Lower lobe of right lung (tissue), 2 donors: ENCODE measurements at regions not wholly inside any gene's neighbourhood (a gene's known extent, or its start where the extent isn't known, plus 50 kb on each side); places are given as distances from the start of the nearest gene placed in this dataset.

Source experiments
- ATAC-seq, 2 donors: fragments of 200-7000 bp; cut with Tn5 transposase; one replicate each; pipeline ENCODE4 v1.9.1; 2020 to 2022; ENCODE audit warnings: mild to moderate bottlenecking in 2 of 2, moderate library complexity in 2 of 2
- DNase-seq: peaks from one replicate; pipeline ENCODE4 v3.0.0-alpha.2; 2020
- H3K27ac ChIP-seq: fragments of 200-600 bp; one replicate; pipeline ENCODE4 v1.8.0; 2022
- H3K27me3 ChIP-seq: fragments of 200-600 bp; one replicate; pipeline ENCODE4 v1.8.0; 2022; ENCODE audit warnings: low read depth
- H3K36me3 ChIP-seq: fragments of 200-600 bp; one replicate; pipeline ENCODE4 v1.8.0; 2022; ENCODE audit warnings: mild to moderate bottlenecking
- H3K4me1 ChIP-seq: fragments of 200-600 bp; one replicate; pipeline ENCODE4 v1.8.0; 2022
- H3K4me3 ChIP-seq: fragments of 200-600 bp; one replicate; pipeline ENCODE4 v1.8.0; 2022; ENCODE audit warnings: mild to moderate bottlenecking
- H3K9me3 ChIP-seq: fragments of 200-600 bp; one replicate; pipeline ENCODE4 v1.8.0; 2022
- intact Hi-C: fragments of 100-400 bp; cut with DNase I; formaldehyde crosslinking; loops from one replicate; pipeline ENCODE4 v1.11.0; 2022
- TF ChIP-seq, protein P1 (sequence below): fragments of 200-600 bp; IDR thresholded peaks from one replicate; pipeline ENCODE4 v1.8.0; 2022; ENCODE audit warnings: antibody characterized with exemption, mild to moderate bottlenecking
- donor health status: DM: no; HTN: yes; CAD: no; lungs with severe emphysema.

DNA sequence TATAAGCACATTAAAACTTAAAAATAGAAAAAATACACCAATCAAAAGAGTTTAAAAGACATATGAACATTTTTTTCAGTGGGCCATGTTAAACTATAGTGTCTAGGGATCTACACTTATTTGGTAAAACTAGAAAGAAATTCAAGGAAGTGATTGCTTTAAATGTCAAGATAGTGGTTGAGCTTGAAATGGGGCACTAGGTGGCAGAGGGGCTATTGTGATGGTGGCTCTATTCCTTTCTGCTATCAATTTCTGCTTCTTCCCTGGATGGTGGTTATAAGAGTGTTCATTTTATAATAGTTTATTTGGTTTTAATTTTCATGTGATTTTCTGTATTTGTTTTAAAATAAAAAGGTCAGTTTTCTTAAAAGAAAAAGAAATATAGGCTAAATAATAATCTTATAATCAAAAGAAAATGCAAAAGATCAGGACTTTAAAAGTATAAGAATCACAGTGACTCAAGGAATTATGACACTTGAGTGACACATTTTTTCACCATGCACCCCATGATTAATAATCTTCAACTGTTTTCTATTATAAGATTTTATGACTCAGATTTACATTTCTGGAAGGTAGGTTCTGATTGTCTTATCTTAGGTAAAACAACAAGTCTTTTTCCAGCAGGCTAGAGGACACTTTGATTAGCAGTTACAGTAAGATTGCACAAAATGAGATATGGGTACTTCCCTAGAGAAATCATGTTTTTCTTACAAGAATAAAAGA, 137.5 kb downstream of the FSCB start:
- H3K4me1 ChIP-seq = no peaks in the 10 kb centered on the region
- TF ChIP-seq, protein P1, sequence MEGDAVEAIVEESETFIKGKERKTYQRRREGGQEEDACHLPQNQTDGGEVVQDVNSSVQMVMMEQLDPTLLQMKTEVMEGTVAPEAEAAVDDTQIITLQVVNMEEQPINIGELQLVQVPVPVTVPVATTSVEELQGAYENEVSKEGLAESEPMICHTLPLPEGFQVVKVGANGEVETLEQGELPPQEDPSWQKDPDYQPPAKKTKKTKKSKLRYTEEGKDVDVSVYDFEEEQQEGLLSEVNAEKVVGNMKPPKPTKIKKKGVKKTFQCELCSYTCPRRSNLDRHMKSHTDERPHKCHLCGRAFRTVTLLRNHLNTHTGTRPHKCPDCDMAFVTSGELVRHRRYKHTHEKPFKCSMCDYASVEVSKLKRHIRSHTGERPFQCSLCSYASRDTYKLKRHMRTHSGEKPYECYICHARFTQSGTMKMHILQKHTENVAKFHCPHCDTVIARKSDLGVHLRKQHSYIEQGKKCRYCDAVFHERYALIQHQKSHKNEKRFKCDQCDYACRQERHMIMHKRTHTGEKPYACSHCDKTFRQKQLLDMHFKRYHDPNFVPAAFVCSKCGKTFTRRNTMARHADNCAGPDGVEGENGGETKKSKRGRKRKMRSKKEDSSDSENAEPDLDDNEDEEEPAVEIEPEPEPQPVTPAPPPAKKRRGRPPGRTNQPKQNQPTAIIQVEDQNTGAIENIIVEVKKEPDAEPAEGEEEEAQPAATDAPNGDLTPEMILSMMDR = no peak
- intact Hi-C loops = no loop called here
- H3K27me3 ChIP-seq = no peaks in the 10 kb centered on the region
- DNase-seq = no peak
- no peak overlapping the region for H3K4me3 ChIP-seq
- no peak for ATAC-seq
- no peak overlapping the region for H3K27ac ChIP-seq
- H3K36me3 ChIP-seq = no peaks in the 10 kb centered on the region
- no peaks in the 10 kb centered on the region for H3K9me3 ChIP-seq

DNA sequence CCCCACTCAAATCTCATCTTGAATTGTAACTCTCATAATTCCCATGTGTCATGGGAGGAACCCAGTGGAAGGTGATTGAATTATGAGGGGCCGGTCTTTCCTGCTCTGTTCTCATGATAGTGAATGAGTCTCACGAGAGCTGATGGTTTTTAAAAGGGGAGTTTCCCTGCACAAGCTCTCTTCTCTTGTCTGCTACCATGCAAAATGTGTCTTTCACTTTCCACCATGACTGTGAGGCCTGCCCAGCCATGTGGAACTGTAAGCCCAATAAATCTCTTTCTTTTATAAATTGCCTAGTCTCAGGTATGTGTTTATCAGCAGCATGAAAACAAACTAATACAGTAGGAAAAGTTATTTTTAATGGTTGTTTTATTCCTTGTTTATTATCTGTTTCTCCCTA, 146.0 kb downstream of the FSCB start:
- intact Hi-C loops = no loop called here
- H3K9me3 ChIP-seq = no peaks in the 10 kb centered on the region
- TF ChIP-seq, protein P1 = no peak
- H3K27me3 ChIP-seq = no peaks in the 10 kb centered on the region
- no peak overlapping the region for H3K4me3 ChIP-seq
- ATAC-seq = no peak
- no peaks in the 10 kb centered on the region for H3K4me1 ChIP-seq
- no peak for DNase-seq
- H3K27ac ChIP-seq = no peak overlapping the region
- no peaks in the 10 kb centered on the region for H3K36me3 ChIP-seq

DNA sequence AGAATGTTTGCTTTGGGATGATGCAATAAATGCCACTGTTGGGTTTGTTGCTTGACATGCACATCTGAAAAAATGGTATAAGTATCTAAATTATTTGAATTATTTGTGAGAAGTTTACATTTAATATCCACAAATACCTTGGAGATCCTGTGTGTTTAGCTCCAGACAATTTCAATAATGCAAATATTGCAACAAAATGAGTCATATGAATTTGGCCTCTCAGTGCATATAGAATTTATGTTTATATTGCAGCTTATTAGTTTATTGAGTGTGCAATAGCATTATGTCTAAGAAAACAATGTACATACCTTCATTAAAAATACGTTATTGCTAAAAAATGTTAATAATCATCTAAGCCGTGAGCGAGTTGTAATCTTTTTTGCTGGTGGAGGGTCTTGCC, 153.3 kb downstream of the FSCB start:
- no peaks in the 10 kb centered on the region for H3K9me3 ChIP-seq
- H3K27ac ChIP-seq = no peak overlapping the region
- DNase-seq (no peak), ATAC-seq (no peak)
- TF ChIP-seq, protein P1 = no peak
- no peaks in the 10 kb centered on the region for H3K4me1 ChIP-seq
- intact Hi-C loops = no loop called here
- H3K4me3 ChIP-seq = no peak overlapping the region
- no peaks in the 10 kb centered on the region for H3K27me3 ChIP-seq
- no peaks in the 10 kb centered on the region for H3K36me3 ChIP-seq

DNA sequence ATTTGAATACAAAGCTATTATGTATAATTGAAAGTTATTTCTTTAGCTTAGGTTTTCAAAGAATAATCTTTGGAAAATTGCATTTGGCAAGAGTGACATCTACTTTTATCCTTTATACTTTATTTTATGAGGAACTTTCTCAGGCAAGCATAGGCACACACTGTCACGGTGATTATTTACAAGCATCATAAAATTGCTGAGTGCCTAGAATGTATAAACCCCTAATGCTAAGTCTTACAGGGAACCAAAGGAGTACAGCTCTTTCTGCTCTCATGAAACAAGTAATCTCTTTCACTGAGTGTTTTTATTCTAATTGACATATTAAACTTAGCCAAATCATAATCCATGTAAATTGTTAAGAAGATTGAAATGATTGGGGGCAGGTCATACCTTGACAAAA, 154.9 kb downstream of the FSCB start:
- TF ChIP-seq, protein P1 = no peak

DNA sequence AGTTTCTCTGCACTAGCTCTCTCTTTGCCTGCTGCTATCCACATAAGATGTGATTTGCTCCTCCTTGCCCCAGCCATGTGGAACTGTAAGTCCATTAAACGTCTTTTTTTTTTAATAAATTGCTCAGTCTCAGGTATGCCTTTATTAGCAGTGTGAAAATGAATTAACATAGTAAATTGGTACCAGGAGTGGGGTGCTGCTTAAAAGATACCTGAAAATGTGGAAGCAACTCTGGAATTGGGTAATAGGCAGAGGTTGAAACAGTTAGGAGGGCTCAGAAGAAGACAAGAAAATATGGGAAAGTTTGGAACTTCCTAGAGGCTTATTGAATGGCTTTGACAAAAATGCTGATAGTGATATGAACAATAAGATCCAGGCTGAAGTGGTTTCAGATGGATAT, 159.8 kb downstream of the FSCB start:
- Histone ChIP-seq H3K9me3 (peaks cover 19% of the 10 kb centered on the region), H3K4me3 (no peak overlapping the region), H3K36me3 (no peaks in the 10 kb centered on the region), H3K27me3 (no peaks in the 10 kb centered on the region), H3K4me1 (no peaks in the 10 kb centered on the region), H3K27ac (no peak overlapping the region)
- TF ChIP-seq, protein P1 = no peak
- DNase-seq (no peak), ATAC-seq (no peak)
- intact Hi-C loops = no loop called here

More for the DNA sequence above, 154.9 kb downstream of the FSCB start:
- H3K27me3 ChIP-seq = no peaks in the 10 kb centered on the region
- H3K27ac ChIP-seq = no peak overlapping the region
- no peak overlapping the region for H3K4me3 ChIP-seq
- no peaks in the 10 kb centered on the region for H3K36me3 ChIP-seq
- ATAC-seq (no peak), DNase-seq (no peak)
- no peaks in the 10 kb centered on the region for H3K4me1 ChIP-seq
- H3K9me3 ChIP-seq = peaks cover 10% of the 10 kb centered on the region
- intact Hi-C loops = no loop called here
